NB4 (cell line): ENCODE measurements at regions not wholly inside any gene's neighbourhood (a gene's known extent, or its start where the extent isn't known, plus 50 kb on each side); places are given as distances from the start of the nearest gene placed in this dataset.

Experiments
- CTCF ChIP-seq: IDR thresholded peaks from one replicate; pipeline ENCODE4 v1.5.1; 2012; ENCODE audit warnings: low read depth, low read length
- MAX ChIP-seq: IDR thresholded peaks from 2 replicates; pipeline ENCODE4 v1.6.1; 2011; ENCODE audit warnings: low read depth, low read length
- MYC ChIP-seq: IDR thresholded peaks from 2 replicates; pipeline ENCODE4 v1.6.1; 2011; ENCODE audit warnings: low read depth, low read length
- POLR2A ChIP-seq: IDR thresholded peaks from 2 replicates; pipeline ENCODE4 v1.6.1; 2011; ENCODE audit warnings: mild to moderate bottlenecking; ENCODE audit not compliant: insufficient read length; ENCODE audit errors: extremely low read depth

- TF ChIP-seq CTCF, result no peak
- no peak for TF ChIP-seq POLR2A
- no peak for TF ChIP-seq MYC
- no peak for TF ChIP-seq MAX
These were observed 107.5 kb upstream of the MVB12B start for GRCh38 chr9:126219166-126219565.
